ENCODE measurements at regions not wholly inside any gene's neighbourhood (a gene's known extent, or its start where the extent isn't known, plus 50 kb on each side); places are given as distances from the start of the nearest gene placed in this dataset.

DNA sequence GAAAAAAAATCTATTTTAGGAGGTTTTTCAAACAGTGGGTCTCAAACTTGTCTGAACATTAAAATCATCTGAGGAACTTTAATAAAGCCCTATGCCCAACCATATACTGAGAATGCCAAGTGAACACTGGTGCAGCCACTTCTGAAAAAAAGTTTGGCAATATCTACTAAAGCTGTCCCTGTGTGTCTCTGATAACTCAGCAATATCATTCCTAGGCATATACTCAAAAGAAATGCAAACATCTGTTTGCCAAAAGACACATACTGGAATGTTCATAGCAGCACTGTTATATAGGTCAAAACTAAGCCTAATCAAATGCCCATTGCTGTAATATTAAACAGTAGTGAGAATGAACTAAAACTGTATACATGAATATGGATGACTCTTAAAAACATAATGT is 74.2 kb upstream of the RGS4 start:
- TF ChIP-seq POLR2AphosphoS5 (IDR thresholded peaks at IDR 0.05; ENCODE audit: low read depth, low read length) (no peak), TAF1 (IDR thresholded peaks at IDR 0.05; ENCODE audit: borderline replicate concordance, insufficient read depth, low read length) (no peak), FOXP2 (optimal IDR thresholded peaks at IDR 0.05; ENCODE audit: borderline replicate concordance, extremely low read depth, extremely low read length, insufficient read depth) (no peak), SIN3A (IDR thresholded peaks at IDR 0.05; ENCODE audit: borderline replicate concordance, insufficient read depth, low read length) (no peak)
- TF ChIP-seq, protein P1, sequence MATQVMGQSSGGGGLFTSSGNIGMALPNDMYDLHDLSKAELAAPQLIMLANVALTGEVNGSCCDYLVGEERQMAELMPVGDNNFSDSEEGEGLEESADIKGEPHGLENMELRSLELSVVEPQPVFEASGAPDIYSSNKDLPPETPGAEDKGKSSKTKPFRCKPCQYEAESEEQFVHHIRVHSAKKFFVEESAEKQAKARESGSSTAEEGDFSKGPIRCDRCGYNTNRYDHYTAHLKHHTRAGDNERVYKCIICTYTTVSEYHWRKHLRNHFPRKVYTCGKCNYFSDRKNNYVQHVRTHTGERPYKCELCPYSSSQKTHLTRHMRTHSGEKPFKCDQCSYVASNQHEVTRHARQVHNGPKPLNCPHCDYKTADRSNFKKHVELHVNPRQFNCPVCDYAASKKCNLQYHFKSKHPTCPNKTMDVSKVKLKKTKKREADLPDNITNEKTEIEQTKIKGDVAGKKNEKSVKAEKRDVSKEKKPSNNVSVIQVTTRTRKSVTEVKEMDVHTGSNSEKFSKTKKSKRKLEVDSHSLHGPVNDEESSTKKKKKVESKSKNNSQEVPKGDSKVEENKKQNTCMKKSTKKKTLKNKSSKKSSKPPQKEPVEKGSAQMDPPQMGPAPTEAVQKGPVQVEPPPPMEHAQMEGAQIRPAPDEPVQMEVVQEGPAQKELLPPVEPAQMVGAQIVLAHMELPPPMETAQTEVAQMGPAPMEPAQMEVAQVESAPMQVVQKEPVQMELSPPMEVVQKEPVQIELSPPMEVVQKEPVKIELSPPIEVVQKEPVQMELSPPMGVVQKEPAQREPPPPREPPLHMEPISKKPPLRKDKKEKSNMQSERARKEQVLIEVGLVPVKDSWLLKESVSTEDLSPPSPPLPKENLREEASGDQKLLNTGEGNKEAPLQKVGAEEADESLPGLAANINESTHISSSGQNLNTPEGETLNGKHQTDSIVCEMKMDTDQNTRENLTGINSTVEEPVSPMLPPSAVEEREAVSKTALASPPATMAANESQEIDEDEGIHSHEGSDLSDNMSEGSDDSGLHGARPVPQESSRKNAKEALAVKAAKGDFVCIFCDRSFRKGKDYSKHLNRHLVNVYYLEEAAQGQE (IDR thresholded peaks at IDR 0.05; ENCODE audit: insufficient read depth in 1 of 2, low read depth in 2 of 2, low read length in 2 of 2) = no peak

DNA sequence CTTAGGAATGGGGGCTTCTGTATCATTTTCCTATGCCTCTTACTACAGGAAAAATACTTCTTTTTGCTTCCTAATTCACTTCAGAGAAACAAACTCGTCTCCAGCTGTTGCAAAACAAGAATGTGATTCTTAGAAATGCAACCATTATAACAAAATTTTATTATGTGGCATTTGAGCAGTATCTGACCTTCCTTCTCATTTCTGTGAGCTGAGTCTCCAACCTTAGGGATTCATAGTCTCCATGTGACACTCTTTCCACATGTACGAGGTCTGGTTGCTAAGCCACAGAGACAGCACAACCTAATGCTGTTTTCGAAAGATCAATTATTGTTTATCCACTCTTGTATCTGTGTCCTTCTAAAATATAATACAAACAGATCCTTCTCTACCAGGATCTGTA is 75.3 kb upstream of the RGS4 start:
- TF ChIP-seq SIN3A (IDR thresholded peaks at IDR 0.05; ENCODE audit: borderline replicate concordance, insufficient read depth, low read length) (no peak), TAF1 (IDR thresholded peaks at IDR 0.05; ENCODE audit: borderline replicate concordance, insufficient read depth, low read length) (no peak), POLR2AphosphoS5 (IDR thresholded peaks at IDR 0.05; ENCODE audit: low read depth, low read length) (no peak), FOXP2 (optimal IDR thresholded peaks at IDR 0.05; ENCODE audit: borderline replicate concordance, extremely low read depth, extremely low read length, insufficient read depth) (no peak)
- TF ChIP-seq, protein P1 (IDR thresholded peaks at IDR 0.05; ENCODE audit: insufficient read depth in 1 of 2, low read depth in 2 of 2, low read length in 2 of 2) = no peak

DNA sequence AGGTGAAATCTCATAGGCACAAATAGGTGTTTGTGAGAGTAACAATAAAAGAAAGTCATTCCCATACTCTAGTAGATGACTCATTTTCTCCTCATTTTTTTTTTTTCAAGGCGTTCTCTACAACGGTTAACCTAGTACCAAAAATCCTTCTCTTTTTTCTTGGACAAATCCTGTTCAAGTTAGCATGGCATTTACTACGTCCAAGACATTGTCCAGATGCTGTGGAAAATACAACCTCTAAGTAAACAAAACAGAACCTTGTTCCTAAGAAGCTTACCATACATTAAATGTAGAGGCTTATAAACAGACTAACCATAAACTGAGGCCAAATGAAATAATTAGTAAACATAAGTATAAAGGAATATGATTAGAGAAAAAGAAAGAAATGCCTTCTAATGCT is 76.2 kb upstream of the RGS4 start:
- no peak for TF ChIP-seq SIN3A (IDR thresholded peaks at IDR 0.05; ENCODE audit: borderline replicate concordance, insufficient read depth, low read length)
- TF ChIP-seq POLR2AphosphoS5 (IDR thresholded peaks at IDR 0.05; ENCODE audit: low read depth, low read length) = no peak
- no peak for TF ChIP-seq TAF1 (IDR thresholded peaks at IDR 0.05; ENCODE audit: borderline replicate concordance, insufficient read depth, low read length)
- no peak for TF ChIP-seq FOXP2 (optimal IDR thresholded peaks at IDR 0.05; ENCODE audit: borderline replicate concordance, extremely low read depth, extremely low read length, insufficient read depth)
- TF ChIP-seq, protein P1 (IDR thresholded peaks at IDR 0.05; ENCODE audit: insufficient read depth in 1 of 2, low read depth in 2 of 2, low read length in 2 of 2) = no peak

DNA sequence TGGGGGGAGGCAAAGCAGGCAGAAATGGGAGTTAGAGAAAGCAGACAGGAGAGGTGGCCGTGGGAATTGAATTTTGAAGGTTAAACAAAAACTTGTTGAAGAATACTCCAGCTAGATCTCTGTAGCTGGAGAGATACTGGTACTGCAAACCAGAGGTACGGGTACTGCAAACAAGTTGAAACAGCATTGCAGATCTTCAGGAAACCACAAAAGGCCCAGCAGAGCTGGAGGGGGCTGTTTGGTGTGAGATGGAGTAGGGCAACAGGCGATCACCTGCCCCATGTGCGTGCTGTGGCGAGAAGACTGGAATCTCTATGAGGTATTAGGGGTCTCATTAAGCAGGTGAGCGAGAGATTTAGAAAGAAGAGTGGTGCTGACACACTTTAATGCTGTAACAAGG is 77.7 kb upstream of the RGS4 start:
- TF ChIP-seq TAF1 (IDR thresholded peaks at IDR 0.05; ENCODE audit: borderline replicate concordance, insufficient read depth, low read length) (no peak), SIN3A (IDR thresholded peaks at IDR 0.05; ENCODE audit: borderline replicate concordance, insufficient read depth, low read length) (no peak), POLR2AphosphoS5 (IDR thresholded peaks at IDR 0.05; ENCODE audit: low read depth, low read length) (no peak), FOXP2 (optimal IDR thresholded peaks at IDR 0.05; ENCODE audit: borderline replicate concordance, extremely low read depth, extremely low read length, insufficient read depth) (no peak)
- TF ChIP-seq, protein P1 (IDR thresholded peaks at IDR 0.05; ENCODE audit: insufficient read depth in 1 of 2, low read depth in 2 of 2, low read length in 2 of 2) = no peak

DNA sequence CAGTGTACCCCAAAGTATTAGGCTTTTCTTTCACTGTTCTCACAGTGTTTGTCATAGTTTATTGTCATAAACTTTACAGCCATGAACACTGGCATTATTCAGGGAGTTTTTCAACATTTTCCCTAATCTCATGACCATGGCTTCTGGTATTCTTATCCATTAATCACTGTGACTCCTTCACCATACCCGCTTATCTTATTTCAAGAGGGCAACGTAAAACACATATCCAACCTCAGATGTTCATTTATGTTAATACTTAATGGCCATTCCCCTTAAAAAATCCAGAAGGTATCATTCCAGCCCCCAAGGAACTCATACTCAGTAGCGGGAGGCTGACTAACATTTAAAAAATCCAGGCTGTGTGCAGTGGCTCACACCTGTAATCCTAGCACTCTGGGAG is 78.5 kb upstream of the RGS4 start:
- no peak for TF ChIP-seq SIN3A (IDR thresholded peaks at IDR 0.05; ENCODE audit: borderline replicate concordance, insufficient read depth, low read length)

Measured in PFSK-1 (cell line).